ENCODE measurements at regions not wholly inside any gene's neighbourhood (a gene's known extent, or its start where the extent isn't known, plus 50 kb on each side); places are given as distances from the start of the nearest gene placed in this dataset.

- DNase-seq (ENCODE audit: low spot score) (no peak), FAIRE-seq (no peak)
Observed at GRCh38 chr22:47250995-47251765, 488.7 kb downstream of the TBC1D22A start.

- FAIRE-seq = no peak
- no peak for DNase-seq (ENCODE audit: low spot score)
Observed at GRCh38 chr22:47249370-47249928, 487.0 kb downstream of the TBC1D22A start.

- FAIRE-seq (no peak), DNase-seq (ENCODE audit: low spot score) (no peak)
Observed at GRCh38 chr22:47248925-47249324, 486.5 kb downstream of the TBC1D22A start.

- DNase-seq (ENCODE audit: low spot score) = no peak
- no peak for FAIRE-seq
Observed at GRCh38 chr22:47247579-47248240, 485.3 kb downstream of the TBC1D22A start.

GRCh38 chr22:47245786-47246185 lies 483.3 kb downstream of the TBC1D22A start:
- no peak for FAIRE-seq
- DNase-seq (ENCODE audit: low spot score) = no peak

GRCh38 chr22:47245286-47245685 lies 482.8 kb downstream of the TBC1D22A start:
- DNase-seq (ENCODE audit: low spot score) (no peak), FAIRE-seq (no peak)

- DNase-seq (ENCODE audit: low spot score) (no peak), FAIRE-seq (no peak)
Observed at GRCh38 chr22:47240116-47240515, 477.7 kb downstream of the TBC1D22A start.

GRCh38 chr22:47239474-47239860 lies 477.0 kb downstream of the TBC1D22A start:
- no peak for FAIRE-seq
- DNase-seq (ENCODE audit: low spot score) = no peak

- no peak for FAIRE-seq
- DNase-seq (ENCODE audit: low spot score) = no peak
Observed at GRCh38 chr22:47238690-47239473, 476.4 kb downstream of the TBC1D22A start.

GRCh38 chr22:47237890-47238480 lies 475.5 kb downstream of the TBC1D22A start:
- no peak for DNase-seq (ENCODE audit: low spot score)

GRCh38 chr22:47236718-47237117 lies 474.3 kb downstream of the TBC1D22A start:
- DNase-seq (ENCODE audit: low spot score) = no peak
- no peak for FAIRE-seq

More at GRCh38 chr22:47237890-47238480, 475.5 kb downstream of the TBC1D22A start:
- FAIRE-seq = no peak

- FAIRE-seq (no peak), DNase-seq (ENCODE audit: low spot score) (no peak)
Observed at GRCh38 chr22:47236161-47236560, 473.7 kb downstream of the TBC1D22A start.

- no peak for FAIRE-seq
- DNase-seq (ENCODE audit: low spot score) = no peak
Observed at GRCh38 chr22:47233316-47234243, 471.1 kb downstream of the TBC1D22A start.

GRCh38 chr22:47232753-47233152 lies 470.3 kb downstream of the TBC1D22A start:
- no peak for FAIRE-seq
- no peak for DNase-seq (ENCODE audit: low spot score)

- DNase-seq (ENCODE audit: low spot score) = no peak
- FAIRE-seq = no peak
Observed at GRCh38 chr22:47232197-47232596, 469.7 kb downstream of the TBC1D22A start.

- no peak for FAIRE-seq
- no peak for DNase-seq (ENCODE audit: low spot score)
Observed at GRCh38 chr22:47231759-47232158, 469.3 kb downstream of the TBC1D22A start.

GRCh38 chr22:47230741-47231140 lies 468.3 kb downstream of the TBC1D22A start:
- DNase-seq (ENCODE audit: low spot score) (no peak), FAIRE-seq (no peak)

- no peak for DNase-seq (ENCODE audit: low spot score)
- FAIRE-seq = no peak
Observed at GRCh38 chr22:47230251-47230650, 467.8 kb downstream of the TBC1D22A start.

GRCh38 chr22:47228767-47229166 lies 466.3 kb downstream of the TBC1D22A start:
- DNase-seq (ENCODE audit: low spot score) (no peak), FAIRE-seq (no peak)

GRCh38 chr22:47225931-47226633 lies 463.6 kb downstream of the TBC1D22A start:
- no peak for DNase-seq (ENCODE audit: low spot score)
- FAIRE-seq = no peak

Data from RCC 7860 (cell line).